ENCODE measurements at regions not wholly inside any gene's neighbourhood (a gene's known extent, or its start where the extent isn't known, plus 50 kb on each side); places are given as distances from the start of the nearest gene placed in this dataset.

- Histone ChIP-seq H3K27me3 (no peaks in the 10 kb centered on the region), H3K4me1 (peaks cover 0 to 10% (median 0%) of the 10 kb centered on the region in 10 experiments; a peak in 5 of 20 replicates), H3K9me3 (replicated peaks in 1 of 11) (no peaks in the 10 kb centered on the region), H3K36me3 (no peaks in the 10 kb centered on the region), H3K4me3 (no peak overlapping the region), H4K20me1 (no peaks in the 10 kb centered on the region), H3K27ac (no peak overlapping the region), H3K4me2 (no peak overlapping the region), H3K9ac (no peak overlapping the region)
- TF ChIP-seq Cebpa-rat (IDR thresholded peaks at IDR 0.05): no peak
Measured at GRCh38 chr6:47908271-47908670, 126.4 kb downstream of the OPN5 start.

- Histone ChIP-seq H3K9me3 (replicated peaks in 1 of 11) (no peaks in the 10 kb centered on the region), H3K27ac (no peak overlapping the region), H3K27me3 (no peaks in the 10 kb centered on the region), H3K4me3 (no peak overlapping the region), H3K4me2 (no peak overlapping the region), H3K4me1 (peaks cover 0 to 10% (median 0%) of the 10 kb centered on the region in 10 experiments; a peak in 5 of 20 replicates), H3K36me3 (no peaks in the 10 kb centered on the region), H4K20me1 (no peaks in the 10 kb centered on the region), H3K9ac (no peak overlapping the region)
- TF ChIP-seq Cebpa-rat (IDR thresholded peaks at IDR 0.05): no peak
Measured at GRCh38 chr6:47905717-47906116, 123.9 kb downstream of the OPN5 start.

- no peaks in the 10 kb centered on the region for H4K20me1 ChIP-seq
- no peaks in the 10 kb centered on the region for H3K4me1 ChIP-seq
- H3K27me3 ChIP-seq: no peaks in the 10 kb centered on the region
- no peak overlapping the region for H3K4me3 ChIP-seq
- no peak overlapping the region for H3K4me2 ChIP-seq
- H3K27ac ChIP-seq: no peak overlapping the region
- no peaks in the 10 kb centered on the region for H3K9me3 ChIP-seq (replicated peaks in 1 of 11)
- TF ChIP-seq Cebpa-rat (IDR thresholded peaks at IDR 0.05): no peak
- H3K36me3 ChIP-seq: no peaks in the 10 kb centered on the region
- no peak overlapping the region for H3K9ac ChIP-seq
Measured at GRCh38 chr6:47897247-47897646, 115.4 kb downstream of the OPN5 start.

GRCh38 chr6:47890326-47890875 lies 108.6 kb downstream of the OPN5 start:
- Histone ChIP-seq H4K20me1 (no peaks in the 10 kb centered on the region), H3K36me3 (no peaks in the 10 kb centered on the region), H3K4me3 (no peak overlapping the region), H3K27ac (no peak overlapping the region), H3K9ac (no peak overlapping the region), H3K4me2 (no peak overlapping the region), H3K4me1 (no peaks in the 10 kb centered on the region), H3K27me3 (no peaks in the 10 kb centered on the region), H3K9me3 (replicated peaks in 1 of 11) (no peaks in the 10 kb centered on the region)
- no peak for TF ChIP-seq Cebpa-rat (IDR thresholded peaks at IDR 0.05)

GRCh38 chr6:47879015-47879414 lies 97.2 kb downstream of the OPN5 start:
- Histone ChIP-seq H3K36me3 (no peaks in the 10 kb centered on the region), H3K4me3 (no peak overlapping the region), H3K4me1 (no peaks in the 10 kb centered on the region), H4K20me1 (no peaks in the 10 kb centered on the region), H3K9ac (no peak overlapping the region), H3K27me3 (no peaks in the 10 kb centered on the region), H3K9me3 (replicated peaks in 1 of 11) (no peaks in the 10 kb centered on the region), H3K4me2 (no peak overlapping the region), H3K27ac (no peak overlapping the region)
- TF ChIP-seq Cebpa-rat (IDR thresholded peaks at IDR 0.05): no peak

All from BLaER1 treated with 17β-estradiol and CSF1 and Interleukin-3, amounts not matched to agents 10 nM and 100 nM (cell line).